Fibroblast of skin of back (primary cell): ENCODE measurements at regions not wholly inside any gene's neighbourhood (a gene's known extent, or its start where the extent isn't known, plus 50 kb on each side); places are given as distances from the start of the nearest gene placed in this dataset.
"Not testable (repeated sequence)": the region's sequence is repeated elsewhere in the genome, so short reads cannot be mapped to it uniquely, and the experiment has no call there.

ENCODE experiments used
- DNase-seq: peaks from one replicate; pipeline ENCODE4 v3.0.0-alpha.2; 2013

- no peak for DNase-seq
Measured at GRCh38 chr3:44146073-44146472, 95.6 kb upstream of the TOPAZ1 start.

DNA sequence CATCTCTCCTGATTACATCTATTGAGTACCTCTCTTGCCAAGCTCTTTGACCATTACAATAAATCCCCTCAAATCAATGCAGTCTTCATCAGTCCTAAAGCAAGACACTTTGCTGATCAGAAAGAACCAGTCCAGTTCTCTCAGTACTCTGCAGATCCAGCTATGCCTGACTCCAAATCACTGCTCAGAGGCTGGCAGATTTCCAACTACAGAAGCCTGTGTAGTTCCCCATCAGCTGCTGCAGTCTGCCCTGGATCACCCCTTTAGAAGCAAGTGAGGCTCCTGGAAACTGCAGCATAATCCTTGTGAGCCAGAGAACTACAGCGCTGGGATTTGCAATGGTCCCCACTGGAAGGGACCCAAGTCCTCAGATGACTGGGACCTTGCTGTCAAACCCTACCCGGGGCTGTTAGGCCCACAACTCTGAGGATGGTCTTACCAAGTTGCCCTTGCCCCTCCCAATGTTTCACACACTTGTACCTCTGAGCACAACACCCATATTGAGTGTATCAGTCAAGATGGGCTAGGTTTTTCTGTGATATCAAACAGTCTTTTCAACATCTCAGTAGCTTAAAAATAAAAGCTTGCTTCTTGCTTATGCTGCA, 81.9 kb upstream of the TOPAZ1 start:
- no peak for DNase-seq

DNA sequence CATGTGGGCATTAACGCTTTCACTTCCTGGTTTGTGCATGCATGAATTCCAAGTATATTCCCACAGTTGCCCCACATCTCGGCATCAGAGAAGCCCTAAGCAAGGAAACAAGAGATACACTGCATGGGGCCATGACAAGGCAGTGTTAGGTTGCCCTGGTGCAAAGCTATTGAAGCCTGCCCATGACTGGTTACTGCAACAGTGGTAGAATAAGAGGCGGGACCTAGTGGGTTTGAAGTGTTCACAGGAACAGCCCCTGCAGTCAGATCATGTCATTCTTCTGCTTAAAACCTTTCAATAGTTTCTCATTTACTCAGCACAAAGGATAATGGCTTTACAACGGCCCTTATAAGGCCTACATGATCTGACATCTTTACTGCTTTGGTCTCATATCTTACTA, 80.9 kb upstream of the TOPAZ1 start:
- no peak for DNase-seq

DNA sequence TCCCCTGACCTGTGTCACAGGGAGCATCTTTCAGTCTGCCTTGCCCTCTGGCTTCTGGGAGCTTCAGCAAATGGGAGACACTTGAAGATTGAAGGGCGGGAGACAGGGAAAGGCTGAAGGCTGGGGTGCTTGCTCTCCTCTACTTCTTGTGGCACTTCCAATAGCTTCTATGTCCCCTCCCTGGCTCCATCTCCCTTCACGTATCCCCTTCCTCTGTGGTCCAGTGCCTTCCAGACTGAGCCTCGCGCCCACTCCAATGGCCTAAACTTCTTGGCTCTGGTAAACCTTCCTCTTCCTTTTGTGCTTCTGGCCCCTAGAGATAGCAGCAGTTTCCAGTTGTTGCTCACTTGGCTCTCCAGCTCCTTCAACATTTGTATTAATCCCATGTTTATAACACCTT, 69.8 kb upstream of the TOPAZ1 start:
- no peak for DNase-seq

DNA sequence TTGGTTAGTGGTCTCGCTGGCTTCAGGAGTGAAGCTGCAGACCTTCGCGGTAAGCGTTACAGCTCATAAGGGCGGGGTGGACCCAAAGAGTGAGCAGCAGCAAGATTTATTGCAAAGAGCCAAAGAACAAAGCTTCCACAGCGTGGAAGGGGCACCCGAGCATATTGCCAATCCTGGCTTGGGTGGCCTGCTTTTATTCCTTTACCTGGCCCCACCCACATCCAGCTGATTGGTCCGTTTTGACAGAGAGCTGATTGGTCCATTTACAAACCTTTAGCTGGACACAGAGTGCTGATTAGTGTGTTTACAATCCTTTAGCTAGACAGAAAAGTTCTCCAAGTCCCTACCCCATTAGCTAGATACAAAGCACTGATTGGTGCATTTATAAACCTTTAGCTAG, 69.0 kb upstream of the TOPAZ1 start:
- not testable (repeated sequence) for DNase-seq

DNA sequence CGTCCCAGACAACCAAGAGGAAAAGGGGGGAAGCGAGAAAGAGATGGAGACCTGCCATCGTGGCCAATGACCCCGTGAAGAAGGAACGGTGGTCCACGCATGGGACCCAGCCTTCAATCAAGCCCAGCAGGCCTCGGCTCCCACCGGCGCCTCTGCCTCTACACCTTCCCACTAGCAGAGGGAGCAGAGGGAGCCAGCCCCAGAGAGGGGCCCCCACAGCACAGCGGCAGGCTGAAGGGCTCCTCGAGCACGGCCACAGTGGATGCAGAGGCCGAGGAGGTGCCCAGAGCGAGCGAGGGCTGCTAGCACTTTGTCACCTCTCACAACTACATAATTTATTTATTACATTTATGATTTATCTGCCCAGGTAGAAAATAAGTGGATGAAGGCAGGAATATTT, 68.4 kb upstream of the TOPAZ1 start:
- no peak for DNase-seq

DNA sequence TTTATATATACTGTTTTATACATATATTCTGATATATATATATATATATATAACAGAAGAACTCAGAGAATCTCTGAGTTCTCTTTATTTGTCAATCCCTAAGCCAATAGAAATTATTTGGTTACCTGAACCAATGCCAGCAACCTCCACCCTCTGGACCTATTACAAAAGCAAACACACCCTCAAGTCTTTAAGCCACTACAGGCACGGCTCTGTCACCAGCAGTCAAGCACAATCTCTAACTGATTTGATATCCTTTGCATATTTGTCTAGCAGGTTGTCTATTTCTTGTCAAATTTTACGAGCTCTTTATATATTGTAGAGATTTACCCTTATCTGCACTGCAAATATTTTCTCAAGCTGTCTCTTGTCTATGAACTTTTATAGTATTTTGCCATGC, 66.6 kb upstream of the TOPAZ1 start:
- DNase-seq, result no peak

DNA sequence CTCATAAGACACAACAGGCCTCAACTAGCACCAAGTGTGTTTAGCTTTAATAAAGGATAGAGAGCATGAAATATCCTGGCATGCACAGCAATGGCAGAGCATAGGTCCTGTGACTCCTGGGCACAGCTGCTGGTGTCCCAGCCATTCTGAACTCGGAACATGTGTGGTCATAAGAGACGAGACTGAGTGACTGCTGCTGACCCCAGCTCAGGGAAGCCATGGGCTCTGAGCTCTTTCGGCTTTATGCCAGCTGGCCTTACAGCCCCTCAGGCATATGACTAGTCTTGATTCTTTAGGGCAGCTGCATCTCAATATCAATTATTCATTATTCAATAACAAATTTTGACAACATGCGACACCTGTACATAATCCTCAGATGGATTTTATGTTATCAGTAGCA, 62.4 kb upstream of the TOPAZ1 start:
- DNase-seq, result no peak

- DNase-seq, result no peak
Measured at GRCh38 chr3:44184319-44184953, 57.2 kb upstream of the TOPAZ1 start.

DNA sequence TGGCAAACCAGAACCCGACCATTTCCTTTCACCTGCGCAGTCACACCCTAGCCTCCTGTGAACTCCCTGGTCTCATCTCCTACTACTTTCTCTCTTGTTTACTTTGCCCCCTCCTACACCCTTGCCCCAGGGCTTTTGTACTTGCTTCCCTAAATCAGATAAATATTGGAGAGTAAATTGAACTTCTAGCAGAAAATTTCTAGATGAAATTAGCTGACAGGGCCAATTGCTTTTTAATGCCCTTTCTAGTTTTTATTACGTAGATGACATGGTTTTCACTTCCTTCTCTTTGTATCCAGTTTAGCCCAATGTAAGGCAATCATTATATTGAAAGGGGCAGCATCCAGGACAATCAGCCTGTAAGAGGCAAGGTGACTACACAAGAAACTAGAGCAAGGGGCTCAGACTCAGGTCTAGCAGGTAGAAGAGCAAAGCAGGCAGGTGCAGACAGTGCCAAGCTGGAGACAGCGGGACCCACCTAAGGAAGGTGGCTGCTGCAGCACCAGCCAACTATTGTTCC, 56.2 kb upstream of the TOPAZ1 start:
- DNase-seq, result no peak

- DNase-seq, result no peak
Measured at GRCh38 chr3:44186111-44186672, 55.5 kb upstream of the TOPAZ1 start.

GRCh38 chr3:44186712-44187111, 55.0 kb upstream of the TOPAZ1 start:
- no peak for DNase-seq
